Ovary (tissue), 3 donors: ENCODE measurements at regions not wholly inside any gene's neighbourhood (a gene's known extent, or its start where the extent isn't known, plus 50 kb on each side); places are given as distances from the start of the nearest gene placed in this dataset.

ENCODE experiments used
- EP300 ChIP-seq: sonication (generic); formaldehyde crosslinking; IDR thresholded peaks from one replicate; pipeline ENCODE4 v1.6.1; 2017; ENCODE audit warnings: antibody characterized with exemption
- TF ChIP-seq, protein P1 (sequence below), 3 donors: fragments of 450-650 bp in 2 of 3; fragments of 200-600 bp in 1 of 3; IDR thresholded peaks; one replicate each; pipeline versions ENCODE4 v1.5.1 to v1.8.0; 2016 to 2022; ENCODE audit warnings: antibody characterized with exemption in 3 of 3, mild to moderate bottlenecking in 1 of 3
- donor health status: DM: no; HTN: no; CAD: no.

DNA sequence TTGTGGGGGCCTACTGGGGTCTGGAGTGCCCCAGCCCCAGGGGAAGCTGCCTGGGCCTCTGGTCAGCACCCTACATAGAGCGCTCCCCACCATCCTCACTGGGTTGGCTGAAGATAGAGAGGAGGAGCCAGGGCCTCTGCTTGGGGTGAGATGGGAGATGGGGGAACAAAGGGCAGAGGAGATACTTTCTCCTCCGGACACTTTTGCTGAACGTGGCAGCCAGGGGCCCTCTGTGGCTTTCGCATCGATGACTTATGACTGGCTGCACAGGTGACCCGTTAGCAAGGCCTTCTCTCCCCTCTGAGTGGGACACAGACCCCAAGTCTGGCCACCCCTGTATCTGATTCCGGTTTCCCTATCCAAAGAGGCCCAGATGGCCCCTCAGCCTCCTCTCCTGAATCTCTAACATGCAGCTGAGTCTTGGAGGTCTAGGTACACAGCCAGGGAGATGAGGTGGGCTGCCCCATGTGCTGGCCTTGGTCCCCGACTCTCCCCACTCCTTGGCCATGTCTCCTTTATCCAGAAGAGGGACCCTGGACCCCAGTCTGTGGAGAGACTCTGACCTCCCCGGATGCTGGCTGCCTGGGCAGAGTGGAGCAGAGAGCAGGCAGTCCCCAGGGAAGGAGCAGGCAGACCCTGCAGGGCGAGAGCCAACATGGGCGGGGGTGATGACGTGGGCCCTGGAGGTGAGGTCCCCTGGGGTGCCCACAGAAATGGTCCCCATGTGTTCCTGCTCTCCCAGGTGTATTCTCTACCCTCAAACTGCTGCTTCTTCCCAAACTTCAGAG is 59.3 kb upstream of the NECTIN1 start:
- TF ChIP-seq, protein P1, sequence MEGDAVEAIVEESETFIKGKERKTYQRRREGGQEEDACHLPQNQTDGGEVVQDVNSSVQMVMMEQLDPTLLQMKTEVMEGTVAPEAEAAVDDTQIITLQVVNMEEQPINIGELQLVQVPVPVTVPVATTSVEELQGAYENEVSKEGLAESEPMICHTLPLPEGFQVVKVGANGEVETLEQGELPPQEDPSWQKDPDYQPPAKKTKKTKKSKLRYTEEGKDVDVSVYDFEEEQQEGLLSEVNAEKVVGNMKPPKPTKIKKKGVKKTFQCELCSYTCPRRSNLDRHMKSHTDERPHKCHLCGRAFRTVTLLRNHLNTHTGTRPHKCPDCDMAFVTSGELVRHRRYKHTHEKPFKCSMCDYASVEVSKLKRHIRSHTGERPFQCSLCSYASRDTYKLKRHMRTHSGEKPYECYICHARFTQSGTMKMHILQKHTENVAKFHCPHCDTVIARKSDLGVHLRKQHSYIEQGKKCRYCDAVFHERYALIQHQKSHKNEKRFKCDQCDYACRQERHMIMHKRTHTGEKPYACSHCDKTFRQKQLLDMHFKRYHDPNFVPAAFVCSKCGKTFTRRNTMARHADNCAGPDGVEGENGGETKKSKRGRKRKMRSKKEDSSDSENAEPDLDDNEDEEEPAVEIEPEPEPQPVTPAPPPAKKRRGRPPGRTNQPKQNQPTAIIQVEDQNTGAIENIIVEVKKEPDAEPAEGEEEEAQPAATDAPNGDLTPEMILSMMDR (IDR thresholded peaks at IDR 0.05), result no peak
- TF ChIP-seq EP300, result no peak
